ENCODE measurements at regions not wholly inside any gene's neighbourhood (a gene's known extent, or its start where the extent isn't known, plus 50 kb on each side); places are given as distances from the start of the nearest gene placed in this dataset.

DNA sequence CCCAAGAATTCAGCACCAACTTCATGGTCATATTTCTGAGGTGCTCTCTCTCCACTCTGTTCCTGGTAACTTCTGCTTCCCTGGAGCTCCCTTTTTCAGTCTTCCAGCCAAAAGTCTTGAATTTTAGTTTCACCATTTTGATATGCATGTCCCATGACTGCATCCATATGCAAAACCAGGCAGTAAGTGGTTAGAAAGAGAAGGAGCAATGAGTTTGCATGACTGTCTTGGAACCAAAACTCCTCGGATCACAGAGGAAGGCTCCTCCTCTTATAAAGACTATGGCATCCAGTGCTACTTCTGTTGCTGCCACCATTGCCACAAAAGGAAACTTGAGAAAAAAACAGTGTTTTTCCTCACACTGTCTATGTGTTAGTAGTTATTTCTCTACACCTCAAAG lies 269.1 kb upstream of the GLI3 start:
- Histone ChIP-seq H3K27ac (ENCODE audit: low read length) (no peak overlapping the region), H3K36me3 (ENCODE audit: insufficient read depth, low read length) (no peaks in the 10 kb centered on the region), H3K4me2 (ENCODE audit: low read length) (no peak overlapping the region), H3K9ac (ENCODE audit: low read length) (no peak overlapping the region), H3K9me2 (ENCODE audit: insufficient read depth, low read length) (no peaks in the 10 kb centered on the region), H3K27me3 (ENCODE audit: insufficient read depth, low read depth, low read length) (no peaks in the 10 kb centered on the region), H3K79me2 (replicated peaks; ENCODE audit: insufficient read depth, low read length) (no peaks in the 10 kb centered on the region), H2AFZ (ENCODE audit: low read depth, low read length) (no peak overlapping the region), H4K20me1 (ENCODE audit: insufficient read depth) (no peaks in the 10 kb centered on the region), H3K9me3 (ENCODE audit: low read length) (no peaks in the 10 kb centered on the region), H3F3A (ENCODE audit: insufficient read depth, low read length, poor library complexity, severe bottlenecking) (no peaks in the 10 kb centered on the region), H3K4me3 (ENCODE audit: low read length) (no peak overlapping the region)
- no peak for TF ChIP-seq TAF1 (IDR thresholded peaks at IDR 0.05; ENCODE audit: low read depth)
- no peak for TF ChIP-seq EP300 (conservative IDR thresholded peaks at IDR 0.05; ENCODE audit: poor library complexity, severe bottlenecking)
- TF ChIP-seq EZH2 (IDR thresholded peaks at IDR 0.05; ENCODE audit: borderline replicate concordance, insufficient read depth, low read length, poor library complexity, severe bottlenecking) = no peak
- no peak for TF ChIP-seq POLR2AphosphoS5 (IDR thresholded peaks at IDR 0.05)
- TF ChIP-seq, protein P1, sequence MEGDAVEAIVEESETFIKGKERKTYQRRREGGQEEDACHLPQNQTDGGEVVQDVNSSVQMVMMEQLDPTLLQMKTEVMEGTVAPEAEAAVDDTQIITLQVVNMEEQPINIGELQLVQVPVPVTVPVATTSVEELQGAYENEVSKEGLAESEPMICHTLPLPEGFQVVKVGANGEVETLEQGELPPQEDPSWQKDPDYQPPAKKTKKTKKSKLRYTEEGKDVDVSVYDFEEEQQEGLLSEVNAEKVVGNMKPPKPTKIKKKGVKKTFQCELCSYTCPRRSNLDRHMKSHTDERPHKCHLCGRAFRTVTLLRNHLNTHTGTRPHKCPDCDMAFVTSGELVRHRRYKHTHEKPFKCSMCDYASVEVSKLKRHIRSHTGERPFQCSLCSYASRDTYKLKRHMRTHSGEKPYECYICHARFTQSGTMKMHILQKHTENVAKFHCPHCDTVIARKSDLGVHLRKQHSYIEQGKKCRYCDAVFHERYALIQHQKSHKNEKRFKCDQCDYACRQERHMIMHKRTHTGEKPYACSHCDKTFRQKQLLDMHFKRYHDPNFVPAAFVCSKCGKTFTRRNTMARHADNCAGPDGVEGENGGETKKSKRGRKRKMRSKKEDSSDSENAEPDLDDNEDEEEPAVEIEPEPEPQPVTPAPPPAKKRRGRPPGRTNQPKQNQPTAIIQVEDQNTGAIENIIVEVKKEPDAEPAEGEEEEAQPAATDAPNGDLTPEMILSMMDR (IDR thresholded peaks at IDR 0.05; ENCODE audit: poor library complexity, severe bottlenecking) = no peak
- TF ChIP-seq, protein P2, sequence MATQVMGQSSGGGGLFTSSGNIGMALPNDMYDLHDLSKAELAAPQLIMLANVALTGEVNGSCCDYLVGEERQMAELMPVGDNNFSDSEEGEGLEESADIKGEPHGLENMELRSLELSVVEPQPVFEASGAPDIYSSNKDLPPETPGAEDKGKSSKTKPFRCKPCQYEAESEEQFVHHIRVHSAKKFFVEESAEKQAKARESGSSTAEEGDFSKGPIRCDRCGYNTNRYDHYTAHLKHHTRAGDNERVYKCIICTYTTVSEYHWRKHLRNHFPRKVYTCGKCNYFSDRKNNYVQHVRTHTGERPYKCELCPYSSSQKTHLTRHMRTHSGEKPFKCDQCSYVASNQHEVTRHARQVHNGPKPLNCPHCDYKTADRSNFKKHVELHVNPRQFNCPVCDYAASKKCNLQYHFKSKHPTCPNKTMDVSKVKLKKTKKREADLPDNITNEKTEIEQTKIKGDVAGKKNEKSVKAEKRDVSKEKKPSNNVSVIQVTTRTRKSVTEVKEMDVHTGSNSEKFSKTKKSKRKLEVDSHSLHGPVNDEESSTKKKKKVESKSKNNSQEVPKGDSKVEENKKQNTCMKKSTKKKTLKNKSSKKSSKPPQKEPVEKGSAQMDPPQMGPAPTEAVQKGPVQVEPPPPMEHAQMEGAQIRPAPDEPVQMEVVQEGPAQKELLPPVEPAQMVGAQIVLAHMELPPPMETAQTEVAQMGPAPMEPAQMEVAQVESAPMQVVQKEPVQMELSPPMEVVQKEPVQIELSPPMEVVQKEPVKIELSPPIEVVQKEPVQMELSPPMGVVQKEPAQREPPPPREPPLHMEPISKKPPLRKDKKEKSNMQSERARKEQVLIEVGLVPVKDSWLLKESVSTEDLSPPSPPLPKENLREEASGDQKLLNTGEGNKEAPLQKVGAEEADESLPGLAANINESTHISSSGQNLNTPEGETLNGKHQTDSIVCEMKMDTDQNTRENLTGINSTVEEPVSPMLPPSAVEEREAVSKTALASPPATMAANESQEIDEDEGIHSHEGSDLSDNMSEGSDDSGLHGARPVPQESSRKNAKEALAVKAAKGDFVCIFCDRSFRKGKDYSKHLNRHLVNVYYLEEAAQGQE (IDR thresholded peaks at IDR 0.05; ENCODE audit: borderline replicate concordance) = no peak
- TF ChIP-seq SMC3 (conservative IDR thresholded peaks at IDR 0.05; ENCODE audit: poor library complexity) = no peak
- no peak for TF ChIP-seq RAD21 (conservative IDR thresholded peaks at IDR 0.05)
- TF ChIP-seq MXI1 (conservative IDR thresholded peaks at IDR 0.05; ENCODE audit: poor library complexity, severe bottlenecking) = no peak

DNA sequence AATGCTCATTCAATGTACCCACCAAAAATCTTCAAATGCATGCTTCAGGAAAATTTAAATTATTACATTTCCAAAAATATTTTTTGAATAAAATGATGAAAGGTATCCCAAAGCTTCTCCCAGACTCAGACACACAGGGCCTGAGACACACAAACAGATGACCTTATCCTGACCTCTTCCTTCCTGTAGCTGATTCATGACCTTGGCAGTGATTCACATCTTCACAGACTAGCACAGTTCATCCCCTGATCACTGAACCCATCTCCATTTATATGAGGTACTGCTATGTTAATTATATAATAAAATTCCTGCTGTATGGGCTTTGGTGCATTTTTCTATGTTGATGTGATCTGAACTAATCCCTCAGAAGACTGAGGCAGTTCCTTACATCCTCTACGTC lies 265.0 kb upstream of the GLI3 start:
- no peak overlapping the region for H3K9ac ChIP-seq (ENCODE audit: low read length)
- no peaks in the 10 kb centered on the region for H3K9me2 ChIP-seq (ENCODE audit: insufficient read depth, low read length)
- no peaks in the 10 kb centered on the region for H3K9me3 ChIP-seq (ENCODE audit: low read length)
- H3K79me2 ChIP-seq (replicated peaks; ENCODE audit: insufficient read depth, low read length) = no peaks in the 10 kb centered on the region
- H3K27ac ChIP-seq (ENCODE audit: low read length) = no peak overlapping the region
- no peaks in the 10 kb centered on the region for H4K20me1 ChIP-seq (ENCODE audit: insufficient read depth)
- no peaks in the 10 kb centered on the region for H3F3A ChIP-seq (ENCODE audit: insufficient read depth, low read length, poor library complexity, severe bottlenecking)
- TF ChIP-seq SMC3 (conservative IDR thresholded peaks at IDR 0.05; ENCODE audit: poor library complexity) = no peak
- no peak for TF ChIP-seq POLR2AphosphoS5 (IDR thresholded peaks at IDR 0.05)
- TF ChIP-seq TAF1 (IDR thresholded peaks at IDR 0.05; ENCODE audit: low read depth) = no peak
- no peak for TF ChIP-seq MXI1 (conservative IDR thresholded peaks at IDR 0.05; ENCODE audit: poor library complexity, severe bottlenecking)
- H3K27me3 ChIP-seq (ENCODE audit: insufficient read depth, low read depth, low read length) = no peaks in the 10 kb centered on the region
- H3K4me3 ChIP-seq (ENCODE audit: low read length) = no peak overlapping the region
- H3K36me3 ChIP-seq (ENCODE audit: insufficient read depth, low read length) = no peaks in the 10 kb centered on the region
- no peak overlapping the region for H3K4me2 ChIP-seq (ENCODE audit: low read length)
- no peak overlapping the region for H2AFZ ChIP-seq (ENCODE audit: low read depth, low read length)

DNA sequence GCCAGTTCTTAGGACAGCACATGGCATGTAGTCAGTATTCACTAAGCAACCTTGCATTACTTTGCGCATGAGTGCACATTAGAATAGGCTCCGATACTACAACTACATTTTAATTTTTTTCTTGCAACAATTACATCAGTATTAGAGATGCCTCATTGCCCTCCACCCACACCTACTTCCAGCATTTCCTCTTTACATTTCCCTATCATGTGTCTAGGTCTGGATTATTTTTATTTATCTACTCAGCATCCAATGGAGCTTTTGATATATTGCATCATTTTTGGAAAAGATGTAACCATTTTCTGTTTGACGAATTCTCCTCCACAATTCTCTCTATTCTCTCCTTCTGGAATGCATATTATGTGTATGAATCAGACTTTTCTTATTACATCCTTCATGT lies 258.2 kb upstream of the GLI3 start:
- no peak overlapping the region for H3K4me2 ChIP-seq (ENCODE audit: low read length)
- no peak overlapping the region for H2AFZ ChIP-seq (ENCODE audit: low read depth, low read length)
- no peaks in the 10 kb centered on the region for H3F3A ChIP-seq (ENCODE audit: insufficient read depth, low read length, poor library complexity, severe bottlenecking)

More for the DNA sequence above, 258.2 kb upstream of the GLI3 start:
- Histone ChIP-seq H4K20me1 (ENCODE audit: insufficient read depth) (no peaks in the 10 kb centered on the region), H3K36me3 (ENCODE audit: insufficient read depth, low read length) (no peaks in the 10 kb centered on the region), H3K27me3 (ENCODE audit: insufficient read depth, low read depth, low read length) (no peaks in the 10 kb centered on the region), H3K27ac (ENCODE audit: low read length) (no peak overlapping the region), H3K9me2 (ENCODE audit: insufficient read depth, low read length) (no peaks in the 10 kb centered on the region), H3K79me2 (replicated peaks; ENCODE audit: insufficient read depth, low read length) (no peaks in the 10 kb centered on the region), H3K9ac (ENCODE audit: low read length) (no peak overlapping the region), H3K4me3 (ENCODE audit: low read length) (no peak overlapping the region), H3K9me3 (ENCODE audit: low read length) (no peaks in the 10 kb centered on the region)
- TF ChIP-seq POLR2AphosphoS5 (IDR thresholded peaks at IDR 0.05) = no peak
- TF ChIP-seq EZH2 (IDR thresholded peaks at IDR 0.05; ENCODE audit: borderline replicate concordance, insufficient read depth, low read length, poor library complexity, severe bottlenecking) = no peak

Measured in neural cell (in vitro differentiated cells).